COR-L47 (cell line): ENCODE measurements at regions not wholly inside any gene's neighbourhood (a gene's known extent, or its start where the extent isn't known, plus 50 kb on each side); places are given as distances from the start of the nearest gene placed in this dataset.

Experiments used
- DNase-seq: peaks from one replicate; lab custom pipeline; 2025; lab: John Stamatoyannopoulos, UW

- DNase-seq, result peak; percentile 97
Observed at GRCh38 chr7:8379264-8379663, 54.1 kb upstream of the NXPH1 start.

- no peak for DNase-seq
Observed at GRCh38 chr7:8380130-8380529, 53.3 kb upstream of the NXPH1 start.

- no peak for DNase-seq
Observed at GRCh38 chr7:8382004-8382730, 51.2 kb upstream of the NXPH1 start.
